ENCODE measurements at regions not wholly inside any gene's neighbourhood (a gene's known extent, or its start where the extent isn't known, plus 50 kb on each side); places are given as distances from the start of the nearest gene placed in this dataset.

- DNase-seq (ENCODE audit: low spot score) = no peak
Observed at GRCh38 chr20:17017232-17017631, 209.6 kb upstream of the PCSK2 start.

- DNase-seq (ENCODE audit: low spot score) = no peak
Observed at GRCh38 chr20:17021481-17021880, 205.4 kb upstream of the PCSK2 start.

- no peak for DNase-seq (ENCODE audit: low spot score)
Observed at GRCh38 chr20:17023036-17023435, 203.8 kb upstream of the PCSK2 start.

GRCh38 chr20:17023806-17024205 lies 203.0 kb upstream of the PCSK2 start:
- DNase-seq (ENCODE audit: low spot score) = no peak

GRCh38 chr20:17024513-17025119 lies 202.2 kb upstream of the PCSK2 start:
- no peak for DNase-seq (ENCODE audit: low spot score)

- DNase-seq (ENCODE audit: low spot score) = no peak
Observed at GRCh38 chr20:17026346-17026745, 200.5 kb upstream of the PCSK2 start.

- no peak for DNase-seq (ENCODE audit: low spot score)
Observed at GRCh38 chr20:17029698-17030097, 197.1 kb upstream of the PCSK2 start.

- no peak for DNase-seq (ENCODE audit: low spot score)
Observed at GRCh38 chr20:17036541-17036940, 190.3 kb upstream of the PCSK2 start.

GRCh38 chr20:17042122-17042521 lies 184.7 kb upstream of the PCSK2 start:
- DNase-seq (ENCODE audit: low spot score) = no peak

- no peak for DNase-seq (ENCODE audit: low spot score)
Observed at GRCh38 chr20:17043323-17043722, 183.5 kb upstream of the PCSK2 start.

- DNase-seq (ENCODE audit: low spot score) = peak; percentile 52
Observed at GRCh38 chr20:17044891-17045290, 181.9 kb upstream of the PCSK2 start.

GRCh38 chr20:17059465-17059864 lies 167.4 kb upstream of the PCSK2 start:
- DNase-seq (ENCODE audit: low spot score) = no peak

- no peak for DNase-seq (ENCODE audit: low spot score)
Observed at GRCh38 chr20:17061715-17062114, 165.1 kb upstream of the PCSK2 start.

- DNase-seq (ENCODE audit: low spot score) = no peak
Observed at GRCh38 chr20:17062712-17063111, 164.1 kb upstream of the PCSK2 start.

GRCh38 chr20:17066902-17067301 lies 159.9 kb upstream of the PCSK2 start:
- DNase-seq (ENCODE audit: low spot score) = no peak

- no peak for DNase-seq (ENCODE audit: low spot score)
Observed at GRCh38 chr20:17068084-17068711, 158.6 kb upstream of the PCSK2 start.

- DNase-seq (ENCODE audit: low spot score) = no peak
Observed at GRCh38 chr20:17077030-17077429, 149.8 kb upstream of the PCSK2 start.

GRCh38 chr20:17083738-17084137 lies 143.1 kb upstream of the PCSK2 start:
- DNase-seq (ENCODE audit: low spot score) = no peak

GRCh38 chr20:17084909-17085308 lies 141.9 kb upstream of the PCSK2 start:
- DNase-seq (ENCODE audit: low spot score) = no peak

GRCh38 chr20:17093782-17094181 lies 133.1 kb upstream of the PCSK2 start:
- no peak for DNase-seq (ENCODE audit: low spot score)

- DNase-seq (ENCODE audit: low spot score) = no peak
Observed at GRCh38 chr20:17097603-17098002, 129.2 kb upstream of the PCSK2 start.

GRCh38 chr20:17100506-17100905 lies 126.3 kb upstream of the PCSK2 start:
- DNase-seq (ENCODE audit: low spot score) = no peak

GRCh38 chr20:17107127-17107526 lies 119.7 kb upstream of the PCSK2 start:
- no peak for DNase-seq (ENCODE audit: low spot score)

GRCh38 chr20:17108896-17109295 lies 117.9 kb upstream of the PCSK2 start:
- no peak for DNase-seq (ENCODE audit: low spot score)

Data from cerebellar cortex (tissue), 1 donor.